HG02870 (cell line): ENCODE measurements at regions not wholly inside any gene's neighbourhood (a gene's known extent, or its start where the extent isn't known, plus 50 kb on each side); places are given as distances from the start of the nearest gene placed in this dataset.

Source experiments
- ATAC-seq: cut with Tn5 transposase; IDR thresholded peaks from one replicate; pipeline ENCODE4 v1.9.1; 2021; ENCODE audit warnings: mild to moderate bottlenecking, moderate library complexity; ENCODE audit not compliant: unreplicated experiment

DNA sequence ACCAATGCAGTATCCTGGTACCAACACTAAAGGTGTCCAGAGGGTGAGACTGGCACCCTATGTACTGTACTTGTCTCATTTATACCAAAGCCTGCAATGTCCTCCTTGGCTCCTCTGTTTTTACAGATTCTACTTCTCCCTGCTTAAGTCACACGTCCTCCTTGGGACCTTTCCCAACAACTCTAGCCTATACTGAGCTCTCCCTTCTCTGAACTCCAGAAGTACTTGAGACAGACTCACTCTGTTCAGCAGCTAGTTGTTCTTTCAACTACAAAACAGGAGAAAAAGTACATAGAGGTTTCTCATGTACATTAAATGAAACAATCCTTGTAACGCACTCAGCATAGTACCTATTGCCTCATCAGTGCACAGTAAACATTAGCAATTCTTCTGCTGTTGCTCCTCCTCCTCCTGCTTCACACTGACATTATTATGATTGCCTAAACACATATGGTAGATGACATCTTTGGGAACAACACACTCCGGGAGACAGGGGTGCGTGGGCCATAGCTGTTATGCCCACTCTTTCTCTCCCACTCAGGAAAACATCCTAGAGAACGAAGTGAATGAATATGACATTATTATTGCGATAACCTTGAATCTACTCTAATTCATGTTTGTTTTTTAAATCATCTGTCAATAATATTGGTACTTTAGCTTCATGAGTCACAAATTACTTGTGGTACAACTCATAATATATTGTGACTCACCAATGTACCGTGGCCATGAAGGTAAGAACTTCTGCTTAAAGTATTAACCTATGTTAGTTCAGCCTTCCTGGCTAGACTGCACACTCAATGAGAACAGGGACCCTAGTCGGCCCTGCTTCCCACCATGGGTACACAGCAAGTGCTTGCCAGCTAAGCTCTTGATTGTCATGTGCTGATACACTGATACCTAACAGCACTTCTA lies 180.3 kb upstream of the ADRA1B start:
- ATAC-seq: no peak

DNA sequence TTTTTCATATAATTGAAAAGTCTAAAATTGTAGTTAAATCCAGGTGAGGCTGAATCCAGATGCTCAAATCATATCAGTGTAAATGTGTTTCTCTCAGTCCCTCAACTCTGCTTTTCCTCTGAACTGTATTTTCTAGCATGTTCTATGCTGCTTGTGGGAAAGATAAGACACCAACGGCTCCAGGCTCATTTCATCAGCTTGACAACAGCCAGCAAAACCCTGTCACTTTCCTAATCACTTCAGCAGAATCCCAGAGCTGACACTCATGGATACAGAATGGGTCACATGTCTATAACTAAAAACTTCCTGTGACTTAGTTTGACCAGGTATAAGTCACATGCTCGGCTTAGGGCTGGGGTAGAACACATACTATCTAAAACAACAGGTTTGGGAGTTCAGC lies 179.4 kb upstream of the ADRA1B start:
- ATAC-seq: no peak

GRCh38 chr5:159737263-159737662 lies 179.0 kb upstream of the ADRA1B start:
- no peak for ATAC-seq

GRCh38 chr5:159741829-159742322 lies 174.4 kb upstream of the ADRA1B start:
- ATAC-seq: no peak

- no peak for ATAC-seq
Measured at GRCh38 chr5:159743234-159743633, 173.0 kb upstream of the ADRA1B start.

- ATAC-seq: no peak
Measured at GRCh38 chr5:159746707-159747106, 169.6 kb upstream of the ADRA1B start.

DNA sequence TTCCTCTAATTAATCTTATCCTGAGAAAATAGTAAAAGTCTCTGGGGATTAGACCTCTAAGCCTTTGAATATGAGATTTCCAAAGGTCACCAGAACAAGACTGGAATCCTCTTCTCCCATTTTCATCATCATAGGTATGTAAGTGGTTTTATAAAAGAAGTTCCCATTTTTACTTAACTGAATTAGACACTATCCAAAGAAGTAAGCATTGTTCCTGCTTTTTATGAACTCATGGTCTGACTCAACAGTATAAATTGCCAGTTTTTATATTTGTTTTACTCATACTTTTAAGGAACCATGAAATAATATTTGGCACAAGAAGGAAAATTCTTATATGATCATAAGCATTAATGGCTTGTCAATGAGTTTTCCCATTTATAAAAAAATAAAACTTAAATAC lies 167.1 kb upstream of the ADRA1B start:
- no peak for ATAC-seq

- ATAC-seq: no peak
Measured at GRCh38 chr5:159750226-159750625, 166.1 kb upstream of the ADRA1B start.

GRCh38 chr5:159751459-159751858 lies 164.8 kb upstream of the ADRA1B start:
- ATAC-seq: no peak

- no peak for ATAC-seq
Measured at GRCh38 chr5:159752622-159753275, 163.5 kb upstream of the ADRA1B start.

- ATAC-seq: no peak
Measured at GRCh38 chr5:159758189-159758588, 158.1 kb upstream of the ADRA1B start.

DNA sequence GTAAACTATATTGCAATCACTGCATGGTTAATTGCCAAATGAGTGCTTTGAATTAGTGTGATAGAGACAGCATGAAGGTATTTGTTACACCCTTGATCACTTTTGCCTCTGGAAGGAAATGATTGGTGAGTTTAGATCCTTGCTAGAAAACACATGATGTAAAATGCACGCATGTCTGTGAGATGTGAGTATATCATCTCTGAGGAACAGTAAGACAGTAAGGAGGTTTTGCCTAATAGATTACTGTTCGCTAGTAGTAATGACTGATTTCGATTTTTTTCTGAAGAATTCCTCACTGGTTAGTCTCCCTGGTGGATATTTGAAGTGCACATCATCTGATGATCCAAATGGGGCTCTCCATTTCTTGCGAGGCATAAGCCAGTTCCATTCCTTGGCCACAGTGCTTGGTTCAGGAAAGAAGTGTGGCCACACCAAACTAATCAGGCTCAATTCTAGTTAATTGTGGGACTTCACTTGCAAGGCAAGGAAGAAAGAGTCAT lies 156.4 kb upstream of the ADRA1B start:
- ATAC-seq: no peak

GRCh38 chr5:159762921-159763320 lies 153.4 kb upstream of the ADRA1B start:
- no peak for ATAC-seq

GRCh38 chr5:159763562-159763961 lies 152.7 kb upstream of the ADRA1B start:
- no peak for ATAC-seq

DNA sequence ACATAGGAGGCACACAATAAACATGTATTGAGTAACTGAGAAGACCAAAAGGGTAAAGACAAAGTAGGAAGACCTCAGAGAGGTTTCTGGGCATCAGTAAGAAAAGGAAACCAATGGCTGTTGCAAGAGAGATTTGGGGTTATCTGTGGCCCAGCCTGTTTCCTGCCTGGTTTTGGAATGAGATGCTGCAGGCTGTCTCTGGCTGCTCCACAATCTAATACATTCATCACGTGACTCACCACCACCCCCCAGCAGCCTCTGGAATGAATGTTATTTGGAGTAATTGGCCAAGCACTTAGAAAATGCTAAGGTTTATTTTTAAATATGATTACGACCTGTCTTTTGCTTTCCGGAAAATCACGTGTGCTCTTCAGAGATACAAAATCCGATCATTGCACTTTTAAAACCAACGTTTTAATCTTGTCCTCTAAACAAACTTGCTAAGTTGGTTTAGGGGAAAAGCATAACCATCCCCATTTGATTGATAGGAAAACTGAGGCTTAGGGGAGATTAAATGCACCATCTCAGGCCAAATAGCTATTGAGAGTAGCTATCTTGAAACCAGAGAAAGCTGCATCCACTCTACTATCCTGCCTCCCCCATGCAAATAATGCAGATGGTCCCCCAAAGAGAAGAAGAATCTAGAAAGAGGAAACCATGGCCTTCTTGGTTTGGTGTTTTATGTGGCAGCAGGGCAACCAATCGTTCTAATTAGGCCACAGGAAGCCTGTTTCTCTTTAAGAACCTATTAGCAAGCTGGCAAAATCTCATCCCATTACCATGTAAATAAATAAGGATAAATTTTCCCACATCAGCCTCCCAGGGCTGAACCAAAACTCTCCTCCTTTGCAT lies 151.8 kb upstream of the ADRA1B start:
- no peak for ATAC-seq

- no peak for ATAC-seq
Measured at GRCh38 chr5:159765135-159765433, 151.2 kb upstream of the ADRA1B start.

DNA sequence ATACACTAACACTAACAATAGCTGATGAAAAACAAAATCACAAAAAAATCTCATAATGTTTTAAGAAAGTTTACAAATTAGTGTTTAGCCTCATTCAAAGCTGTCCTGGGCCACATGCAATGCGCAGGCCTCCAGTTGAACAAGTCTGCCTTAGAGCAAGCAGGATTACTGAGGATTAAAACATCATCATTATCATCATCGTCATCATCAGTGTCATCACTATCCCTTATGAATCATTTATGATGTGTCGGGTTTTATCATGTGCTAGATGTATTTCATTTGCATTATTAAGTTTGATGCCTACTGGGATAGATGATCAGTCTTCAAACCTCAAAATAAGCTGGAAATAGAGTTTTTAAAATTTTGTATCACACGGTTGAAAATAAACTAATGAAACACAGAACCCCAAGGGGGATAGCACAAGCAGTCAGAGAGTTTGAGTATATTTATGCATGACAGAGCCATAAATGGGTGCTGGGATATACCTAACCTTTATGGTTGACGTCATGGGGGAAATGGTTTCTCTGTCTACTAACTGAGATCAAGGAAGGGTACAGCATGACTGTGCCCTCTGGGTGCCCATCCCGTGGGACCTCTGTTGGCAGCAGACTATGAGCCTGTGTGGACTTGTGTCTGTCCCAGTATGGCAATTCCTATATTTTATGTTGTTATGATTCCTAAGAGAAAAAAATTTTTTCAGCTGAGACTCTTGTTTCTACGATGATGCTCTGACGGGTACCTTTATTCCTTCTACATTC lies 150.3 kb upstream of the ADRA1B start:
- no peak for ATAC-seq

GRCh38 chr5:159768243-159768642 lies 148.0 kb upstream of the ADRA1B start:
- no peak for ATAC-seq

GRCh38 chr5:159772698-159773061 lies 143.6 kb upstream of the ADRA1B start:
- ATAC-seq: no peak

GRCh38 chr5:159773062-159773924 lies 143.0 kb upstream of the ADRA1B start:
- ATAC-seq: peak; percentile 82
